Ovary (tissue), 3 donors: ENCODE measurements at regions not wholly inside any gene's neighbourhood (a gene's known extent, or its start where the extent isn't known, plus 50 kb on each side); places are given as distances from the start of the nearest gene placed in this dataset.

Source experiments
- CTCF ChIP-seq, 3 donors: fragments of 450-650 bp in 2 of 3; fragments of 200-600 bp in 1 of 3; IDR thresholded peaks; one replicate each; pipeline versions ENCODE4 v1.5.1 to v1.8.0; 2016 to 2022; ENCODE audit warnings: antibody characterized with exemption in 3 of 3, mild to moderate bottlenecking in 1 of 3
- EP300 ChIP-seq: sonication (generic); formaldehyde crosslinking; IDR thresholded peaks from one replicate; pipeline ENCODE4 v1.6.1; 2017; ENCODE audit warnings: antibody characterized with exemption
- POLR2A ChIP-seq: fragments of 450-650 bp; IDR thresholded peaks from one replicate; pipeline ENCODE4 v1.6.1; 2017; ENCODE audit warnings: antibody characterized with exemption, mild to moderate bottlenecking, moderate library complexity
- donor health status: DM: no; HTN: no; CAD: no.

- TF ChIP-seq EP300 (no peak), CTCF (IDR thresholded peaks at IDR 0.05) (no peak), POLR2A (no peak)
These were observed 120.7 kb upstream of the BACH2 start for GRCh38 chr6:90417385-90417784.
